PC-3 (cell line): ENCODE measurements at regions not wholly inside any gene's neighbourhood (a gene's known extent, or its start where the extent isn't known, plus 50 kb on each side); places are given as distances from the start of the nearest gene placed in this dataset.

Source experiments
- CTCF ChIP-seq: fragments of 300-600 bp; sonication (generic); conservative IDR thresholded peaks from 2 replicates; pipeline ENCODE4 v1.5.1; 2017; ENCODE audit warnings: antibody characterized with exemption, low read depth, mild to moderate bottlenecking, low read length
- EZH2 ChIP-seq: fragments of 300-600 bp; sonication (generic); IDR thresholded peaks from one replicate; pipeline ENCODE4 v1.6.1; 2017; ENCODE audit warnings: antibody characterized with exemption, mild to moderate bottlenecking, low read length; ENCODE audit not compliant: unreplicated experiment

DNA sequence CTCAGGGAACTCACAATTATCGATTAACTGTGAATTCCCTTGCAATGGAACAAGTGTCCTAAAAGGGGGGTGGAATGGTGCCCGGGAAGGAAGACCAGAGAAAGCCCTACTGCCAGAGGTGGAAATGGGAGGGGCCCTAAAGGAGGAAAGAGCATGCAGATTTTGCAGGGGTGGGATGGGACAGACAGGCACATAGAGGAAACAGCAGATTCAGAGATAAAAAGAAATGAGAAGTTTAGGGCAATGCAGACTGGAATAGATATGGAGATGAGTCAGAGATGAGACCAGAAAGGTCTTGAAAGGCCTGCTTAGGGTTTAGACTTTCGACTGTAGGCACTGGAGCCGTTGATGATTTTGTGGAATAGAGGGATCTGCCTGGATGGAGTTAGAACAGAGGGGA, 57.4 kb upstream of the PITX2 start:
- no peak for TF ChIP-seq CTCF
- no peak for TF ChIP-seq EZH2
